SIG-M5 (cell line): ENCODE measurements at regions not wholly inside any gene's neighbourhood (a gene's known extent, or its start where the extent isn't known, plus 50 kb on each side); places are given as distances from the start of the nearest gene placed in this dataset.

Experiments used
- DNase-seq: peaks from one replicate; lab custom pipeline; 2025; lab: John Stamatoyannopoulos, UW

DNA sequence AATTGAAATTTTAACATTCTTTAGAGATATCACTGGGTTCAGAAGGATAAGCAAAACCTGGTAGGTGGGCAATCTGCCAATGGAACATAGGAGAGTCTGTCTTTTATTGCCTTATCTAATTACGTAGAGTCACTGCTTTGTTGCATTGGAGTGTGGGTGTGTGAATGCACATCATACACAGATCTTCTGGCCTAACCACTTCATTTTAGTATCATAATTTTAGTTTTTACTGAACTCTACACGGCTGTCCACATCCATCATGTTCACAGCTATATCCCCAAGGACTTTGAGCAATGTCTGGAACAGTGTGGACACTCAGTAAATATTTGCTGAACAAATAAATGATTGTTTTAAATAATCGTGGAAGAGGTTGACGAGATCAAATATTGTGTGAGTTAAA, 104.6 kb upstream of the AKIRIN2 start:
- no peak for DNase-seq

DNA sequence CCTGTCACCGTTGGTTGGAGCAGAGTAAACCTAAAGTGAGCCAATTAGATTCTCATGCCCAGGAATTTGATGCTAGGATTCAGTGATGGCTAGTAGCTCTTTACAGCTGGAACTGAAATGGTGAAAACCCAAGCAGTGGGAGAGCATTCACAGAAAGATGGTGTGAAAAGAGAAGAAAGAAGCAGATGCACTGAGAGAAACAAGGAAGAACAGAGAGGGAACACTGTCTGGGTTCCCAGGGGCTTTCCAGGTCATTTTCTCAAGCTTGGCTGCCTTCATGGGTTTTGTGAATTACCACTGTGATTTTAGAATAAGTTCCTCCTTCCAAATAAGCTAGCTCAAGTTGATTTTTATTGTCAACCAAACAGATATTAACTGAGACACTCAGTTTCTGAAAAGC, 104.1 kb upstream of the AKIRIN2 start:
- no peak for DNase-seq

DNA sequence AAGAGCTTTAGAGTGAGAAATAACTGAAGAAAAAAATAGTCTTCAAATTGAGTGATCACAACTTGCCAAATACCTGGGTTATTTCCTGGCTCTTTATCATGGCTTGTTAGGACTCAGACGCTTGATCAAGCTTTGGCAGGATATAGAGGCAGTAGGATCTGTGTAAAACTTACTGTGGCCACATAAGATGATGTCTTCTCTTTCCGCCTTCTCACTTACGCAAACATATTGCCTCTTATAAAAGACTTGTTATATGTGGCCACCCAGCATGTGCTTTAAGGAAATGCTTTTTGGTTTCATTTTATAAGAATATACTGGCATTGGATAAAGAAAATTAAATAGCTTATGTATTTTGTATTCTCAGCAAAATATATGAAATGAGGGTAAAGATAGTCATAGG, 101.8 kb upstream of the AKIRIN2 start:
- DNase-seq = no peak

DNA sequence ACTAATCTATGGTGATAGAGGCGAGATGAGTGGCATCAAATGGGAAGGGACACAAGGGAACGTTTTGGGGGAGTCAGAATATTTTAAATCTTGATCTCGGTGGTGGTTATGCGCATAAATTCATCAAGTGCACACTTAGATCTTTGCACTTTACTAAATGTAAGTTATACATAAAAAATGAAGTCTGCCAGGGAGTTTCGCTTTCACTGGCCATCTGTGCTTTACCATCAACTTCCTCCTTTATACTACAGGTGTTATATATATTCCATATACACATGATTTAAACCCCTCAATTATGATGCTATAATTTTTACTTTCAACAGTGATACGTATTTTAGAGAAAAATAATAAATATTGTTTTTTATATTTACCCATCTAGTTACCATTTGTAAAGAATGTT, 97.6 kb upstream of the AKIRIN2 start:
- no peak for DNase-seq

DNA sequence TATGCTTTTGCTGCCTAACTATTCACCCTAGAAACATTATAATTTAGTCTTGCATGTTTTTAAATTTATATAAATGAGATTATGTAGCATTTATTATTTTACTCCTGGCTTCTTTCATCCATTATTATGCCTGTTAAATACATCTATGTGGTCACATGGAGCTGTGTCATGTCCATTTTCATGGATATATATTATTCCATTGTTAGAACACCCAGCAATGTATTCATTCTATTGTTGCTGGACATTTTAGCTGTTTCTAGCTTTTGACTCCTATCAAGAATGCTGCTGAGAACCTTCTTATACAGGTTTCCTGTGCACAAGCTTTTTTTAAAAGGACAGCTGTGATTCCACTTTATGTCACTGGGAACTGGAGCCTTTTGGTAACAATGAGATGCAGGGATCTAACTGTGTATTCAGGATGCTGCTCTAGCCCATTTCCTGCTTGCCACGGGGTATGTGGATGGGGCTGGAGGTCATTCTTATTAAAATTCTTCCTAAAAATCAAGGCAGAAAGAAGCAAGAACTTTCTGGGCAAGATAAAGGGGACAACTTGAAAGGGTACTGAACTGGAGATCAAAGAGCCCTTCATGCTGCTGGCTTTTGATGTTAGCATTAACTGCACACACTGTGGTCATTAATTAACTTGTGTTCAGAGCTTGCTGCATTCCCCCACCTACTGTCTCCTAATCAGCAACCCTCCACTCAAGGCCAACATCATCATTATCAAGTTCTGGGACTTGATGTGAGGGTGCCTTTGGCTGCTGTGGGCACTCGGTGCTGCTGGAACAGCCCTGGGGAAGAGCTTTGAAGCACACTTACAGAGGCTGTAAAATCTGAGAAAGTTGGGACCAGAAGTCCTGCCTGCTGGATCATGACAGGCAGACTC, 96.6 kb upstream of the AKIRIN2 start:
- no peak for DNase-seq

DNA sequence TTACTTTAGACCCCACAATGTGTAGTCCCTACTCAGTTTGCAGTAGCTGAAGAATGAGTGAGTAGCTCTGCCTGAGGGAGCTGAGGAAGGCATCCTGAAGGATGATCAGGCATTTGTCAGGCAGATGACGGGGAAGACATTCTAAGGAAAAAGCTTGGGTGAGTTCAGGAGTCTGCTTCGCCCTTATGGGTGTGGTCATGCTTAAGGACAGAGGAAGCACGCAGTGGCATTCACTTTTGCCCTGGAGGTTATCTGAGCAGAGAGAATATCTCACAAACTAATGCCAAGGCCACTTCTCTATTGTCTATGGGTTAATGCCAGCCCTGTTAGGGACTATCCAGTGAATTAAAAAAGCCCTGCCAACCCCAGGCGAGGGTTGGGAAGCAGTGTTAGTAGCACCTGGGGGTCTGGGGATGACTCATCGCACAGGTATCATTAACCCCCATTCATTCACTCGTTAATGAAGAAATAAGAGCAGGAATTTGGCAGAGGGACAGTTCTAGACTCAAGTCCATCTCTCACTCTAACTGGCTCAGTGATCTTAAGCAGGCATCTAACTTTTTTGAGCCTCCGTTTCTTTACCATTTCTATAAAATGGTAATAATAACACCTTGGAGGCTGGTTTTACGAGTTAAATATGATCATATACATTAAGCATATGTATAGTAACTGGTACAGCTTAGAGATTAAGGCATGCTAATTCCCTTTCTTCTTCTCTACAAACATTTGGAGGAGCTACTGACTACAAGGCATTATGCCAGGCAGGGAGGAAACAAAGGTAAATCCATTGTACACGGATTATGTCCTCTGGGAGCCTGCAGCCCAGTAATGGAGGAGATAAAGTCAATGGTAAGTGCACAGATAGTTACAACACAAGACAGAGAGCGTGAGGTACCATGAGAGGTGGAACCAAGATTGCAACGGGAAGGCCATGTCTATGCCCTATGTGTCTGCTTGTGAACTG, 93.2 kb upstream of the AKIRIN2 start:
- no peak for DNase-seq

DNA sequence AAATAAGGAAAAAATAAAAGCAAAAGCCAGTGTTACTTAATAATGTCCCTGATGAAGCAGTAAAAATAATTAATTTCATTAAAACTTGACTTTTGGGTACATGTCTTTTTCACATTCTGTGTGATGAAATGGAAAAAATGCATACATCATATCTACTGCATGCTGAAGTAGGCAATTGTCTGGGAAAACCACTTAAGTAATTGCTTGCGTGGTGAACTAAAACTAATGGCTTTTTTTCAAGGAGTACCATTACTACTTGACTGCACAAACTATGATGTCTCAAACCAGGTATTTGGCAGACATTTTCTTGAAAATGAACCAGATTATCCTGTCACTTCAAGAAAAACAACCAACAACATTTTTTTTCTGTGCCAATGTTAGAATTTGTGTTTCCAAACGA, 91.3 kb upstream of the AKIRIN2 start:
- no peak for DNase-seq

DNA sequence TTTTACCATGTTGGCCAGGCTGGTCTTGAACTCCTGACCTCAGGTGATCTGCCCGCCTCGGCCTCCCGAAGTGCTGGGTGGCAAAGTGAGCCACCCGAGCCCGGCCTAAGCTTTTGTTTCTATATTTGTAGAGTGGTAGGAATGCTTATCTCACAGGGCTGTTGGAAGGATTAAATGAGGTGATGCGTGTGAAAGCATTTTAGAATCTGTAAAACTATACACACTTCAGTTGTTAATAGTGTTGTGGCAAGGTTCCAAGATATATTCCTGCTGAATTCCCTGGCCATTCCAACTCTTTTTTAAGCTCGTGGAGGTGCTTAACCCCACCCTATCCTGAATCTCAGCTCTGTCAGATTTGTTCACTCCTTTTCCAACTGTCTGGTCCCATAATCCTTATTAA, 89.9 kb upstream of the AKIRIN2 start:
- DNase-seq = no peak

DNA sequence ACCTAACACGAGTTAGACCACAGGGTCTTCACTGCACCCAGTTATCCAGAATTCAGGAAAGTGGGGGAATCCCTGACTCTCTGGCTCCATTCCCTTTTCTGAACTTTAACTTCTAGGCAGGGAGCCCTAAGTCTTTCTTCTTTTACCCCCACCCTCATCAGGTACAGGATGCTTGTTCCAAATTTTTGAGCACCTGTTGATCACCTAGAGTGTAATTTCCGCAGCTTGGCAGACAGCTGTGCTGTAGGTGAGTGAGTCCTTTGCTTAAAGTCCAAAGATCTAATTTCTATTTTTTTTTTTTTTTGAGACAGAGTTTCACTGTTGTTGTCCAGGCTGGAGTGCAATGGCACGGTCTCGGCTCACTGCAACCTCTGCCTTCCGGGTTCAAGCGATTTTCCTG, 89.5 kb upstream of the AKIRIN2 start:
- no peak for DNase-seq

DNA sequence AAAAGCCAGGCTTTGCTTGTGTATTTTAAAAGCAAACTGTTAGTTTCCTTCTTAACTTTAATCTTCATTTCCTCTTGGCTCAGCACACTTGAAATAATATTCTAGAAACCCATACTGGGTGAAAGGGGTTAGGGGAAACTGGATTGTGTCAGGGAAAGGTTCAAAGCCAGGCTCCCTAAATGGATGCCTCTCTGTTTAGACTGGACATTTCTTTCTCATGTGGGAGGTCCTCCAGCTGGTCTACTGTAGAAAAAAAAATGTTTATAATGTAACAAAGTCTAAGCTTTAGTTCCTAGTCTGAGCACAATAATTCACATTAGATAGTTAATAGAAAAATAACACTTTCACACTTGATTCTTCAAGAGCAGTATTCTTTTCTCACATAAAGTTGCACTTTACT, 89.0 kb upstream of the AKIRIN2 start:
- no peak for DNase-seq

DNA sequence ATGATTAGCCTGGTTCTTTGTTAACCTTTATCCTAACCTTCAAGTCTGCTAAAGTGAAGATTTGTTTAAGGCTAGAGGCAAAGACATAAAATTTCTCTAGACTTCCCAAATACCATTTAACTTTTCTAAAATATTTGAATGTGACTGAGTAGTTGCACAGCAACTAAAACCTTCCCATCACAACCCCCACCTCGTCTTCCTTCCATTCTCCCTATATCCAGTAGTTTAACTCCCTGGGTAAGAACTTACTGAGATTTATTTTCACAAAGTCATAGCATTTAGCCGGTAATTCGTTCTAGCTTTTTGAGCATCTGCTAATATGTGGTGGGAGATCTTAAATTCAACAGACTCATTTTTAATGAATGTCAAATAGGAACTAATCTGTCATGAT, 87.9 kb upstream of the AKIRIN2 start:
- no peak for DNase-seq

DNA sequence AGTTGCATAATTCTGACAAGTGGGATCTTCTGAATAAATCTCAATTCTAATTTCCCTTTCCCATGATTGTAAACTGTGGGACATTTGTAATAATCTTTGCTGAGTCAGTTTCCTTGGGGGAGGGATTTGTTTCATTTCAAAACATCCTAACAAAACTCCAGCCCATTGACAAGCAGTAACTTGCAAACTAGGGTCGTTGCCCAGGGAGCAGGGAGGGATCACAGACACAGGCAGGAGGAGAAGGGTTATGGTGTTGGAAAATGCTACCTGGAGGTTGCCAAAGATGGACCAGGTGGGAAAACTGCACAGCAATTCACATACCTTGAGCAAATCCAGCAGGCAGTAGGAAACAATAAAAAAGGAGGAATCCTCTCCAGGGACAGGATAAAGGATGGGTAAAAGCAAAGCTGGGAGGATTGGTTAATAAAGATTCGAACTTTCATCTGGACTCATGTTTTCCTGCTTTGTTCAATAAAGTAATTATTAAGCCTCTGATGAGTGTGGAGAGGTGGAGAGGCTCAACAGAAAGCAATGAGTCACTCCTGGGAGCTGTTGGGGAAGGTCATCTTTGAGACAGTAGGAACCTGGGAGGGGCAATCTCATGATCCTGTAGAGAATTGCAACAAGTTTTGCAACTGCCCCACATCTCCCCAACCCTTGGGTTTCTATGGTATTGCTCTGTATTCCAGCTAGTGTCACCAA, 87.3 kb upstream of the AKIRIN2 start:
- peak; percentile 11 for DNase-seq

DNA sequence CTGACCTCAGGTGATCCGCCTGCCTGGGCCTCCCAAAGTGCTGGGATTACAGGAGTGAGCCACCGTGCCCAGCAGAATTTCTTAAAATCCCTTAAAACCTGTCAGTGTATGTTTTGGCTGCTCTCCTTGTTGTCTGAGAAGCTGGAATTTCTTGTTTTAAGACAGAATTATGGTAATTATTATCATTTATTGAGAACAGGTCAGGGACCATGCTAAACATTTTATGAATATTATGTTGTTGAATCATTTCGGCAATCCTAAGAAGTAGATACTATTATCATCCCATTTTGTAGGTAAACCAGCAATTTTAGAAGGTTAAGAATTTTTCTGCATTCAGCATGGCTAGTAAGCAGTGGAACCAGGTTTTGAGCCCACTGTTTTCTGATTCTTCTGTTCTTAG, 86.1 kb upstream of the AKIRIN2 start:
- DNase-seq = no peak

DNA sequence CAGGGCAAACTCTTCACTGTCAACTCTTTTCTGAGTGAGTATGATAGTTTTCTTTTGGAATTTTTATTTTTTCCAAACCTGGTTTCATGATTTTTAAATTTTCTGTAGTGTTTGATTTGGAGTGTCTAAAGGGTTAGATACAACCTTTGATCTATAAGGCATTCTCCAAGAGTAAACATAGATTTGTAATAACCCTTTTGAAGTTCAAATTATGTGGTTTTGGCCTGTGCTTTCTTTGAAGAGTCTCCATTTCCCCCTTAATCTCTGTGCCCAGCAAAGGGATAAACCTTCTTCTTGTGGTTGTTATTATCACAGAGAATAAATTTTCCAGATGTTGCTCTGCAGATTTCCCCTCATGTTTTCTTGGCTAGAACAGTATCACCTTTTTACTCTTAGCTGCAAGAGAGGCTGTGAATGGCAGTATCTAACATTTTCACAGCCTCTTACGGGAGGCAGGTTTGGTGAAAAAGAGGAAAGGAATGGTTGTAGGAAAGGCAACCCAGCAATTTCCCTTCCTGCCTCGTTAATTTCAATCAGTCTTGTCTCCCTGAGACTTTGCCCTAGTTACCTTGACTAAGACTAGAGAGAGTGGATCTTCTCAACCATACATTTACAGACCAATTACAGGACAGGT, 83.3 kb upstream of the AKIRIN2 start:
- no peak for DNase-seq

DNA sequence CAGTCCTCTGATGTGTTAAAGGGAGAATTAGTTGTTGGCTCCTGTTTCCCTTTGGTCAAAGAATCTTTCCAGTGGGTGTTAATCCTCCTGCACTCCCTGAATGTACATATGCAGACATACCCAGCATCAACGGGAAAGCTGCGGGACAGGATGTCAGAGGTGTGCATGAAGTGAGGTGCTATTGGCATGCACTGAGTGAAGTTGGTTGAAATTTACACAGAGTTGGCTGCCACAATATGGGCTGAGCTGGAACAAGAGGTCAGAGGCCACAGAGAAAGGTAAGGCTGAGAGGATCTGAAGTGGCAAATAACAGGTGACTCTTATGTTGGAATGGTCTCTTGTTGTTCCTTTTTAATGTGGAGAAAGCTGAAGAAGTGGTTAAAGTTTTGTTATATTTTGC, 82.7 kb upstream of the AKIRIN2 start:
- DNase-seq = no peak

DNA sequence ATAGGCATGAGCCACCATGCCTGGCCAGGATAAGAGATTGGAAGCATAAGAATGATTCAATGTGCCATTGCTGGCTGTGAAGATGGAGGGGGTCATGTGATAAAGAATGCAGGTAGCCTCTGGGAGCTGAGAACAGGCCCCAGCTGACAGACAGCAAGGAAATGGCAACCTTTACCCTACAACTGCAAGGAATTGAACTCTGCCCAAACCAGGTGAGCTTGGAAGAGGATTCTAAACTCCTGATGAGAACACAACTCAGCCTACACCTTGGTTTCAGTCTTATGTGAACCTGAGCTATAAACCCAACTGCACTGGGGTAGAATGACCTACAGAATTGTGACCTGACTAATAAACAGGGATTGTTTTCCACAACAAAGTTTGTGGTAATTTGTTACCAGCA, 82.0 kb upstream of the AKIRIN2 start:
- DNase-seq = no peak

DNA sequence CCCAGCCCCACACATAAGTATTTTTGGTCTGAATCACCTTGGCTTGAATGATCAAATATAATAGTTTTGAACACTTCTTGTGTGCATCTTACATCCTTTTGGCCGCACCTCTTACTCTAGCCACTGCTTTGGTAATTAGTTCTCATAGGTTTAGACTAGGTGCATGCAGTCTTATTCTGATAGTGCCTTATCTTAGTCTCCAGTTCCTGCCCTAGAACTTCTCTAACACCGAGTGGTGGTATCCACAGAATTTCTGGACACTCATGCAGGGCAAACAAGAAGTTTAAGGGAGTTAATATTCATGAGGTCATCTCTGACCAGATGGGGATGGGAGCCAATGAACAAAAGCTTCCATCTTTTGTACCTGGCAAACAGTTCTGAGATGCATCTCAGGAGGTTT, 77.5 kb upstream of the AKIRIN2 start:
- DNase-seq = no peak

DNA sequence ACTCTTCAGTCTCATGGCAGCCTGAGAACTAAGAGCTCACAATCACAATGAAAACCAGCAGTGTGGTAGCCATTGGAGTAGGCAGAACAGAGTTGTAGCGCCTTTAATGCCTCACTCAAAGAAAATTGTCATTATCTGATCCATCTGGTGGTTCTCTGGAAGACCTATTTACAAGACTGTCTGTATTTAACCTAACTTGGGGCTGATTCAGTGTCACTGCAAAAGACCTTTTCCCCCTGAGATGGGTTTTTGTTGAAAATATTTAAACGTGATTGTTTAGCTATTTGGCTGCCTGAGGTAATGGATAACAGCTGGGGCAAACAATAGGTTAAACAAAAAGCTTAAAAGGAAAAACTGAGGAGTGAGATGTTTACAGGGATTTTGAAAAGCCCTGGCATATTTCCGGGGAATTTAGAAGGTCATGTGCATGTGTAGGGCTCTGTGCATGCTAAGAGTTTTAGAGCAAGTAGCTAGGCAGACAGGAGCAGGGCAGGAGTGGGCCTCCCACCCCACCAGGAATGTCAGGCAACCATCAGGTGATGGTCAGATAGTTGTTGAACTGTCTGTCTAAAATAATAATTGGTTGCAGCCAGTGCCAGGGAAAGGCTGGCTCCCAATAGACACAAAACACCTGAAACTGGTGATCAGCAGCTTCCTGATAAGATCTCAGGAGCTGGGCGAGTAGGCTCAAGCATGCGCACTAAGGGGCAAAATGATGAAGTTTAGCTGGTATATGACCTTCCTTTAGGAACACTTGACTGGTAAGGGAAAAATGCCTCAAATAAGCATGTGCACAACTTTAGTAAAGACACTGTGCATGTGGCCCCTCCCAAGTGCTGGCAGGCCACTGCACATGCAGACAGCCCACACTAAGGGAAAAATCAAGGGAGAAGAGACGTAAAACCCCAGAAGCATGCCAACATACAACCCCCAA, 70.8 kb upstream of the AKIRIN2 start:
- no peak for DNase-seq

DNA sequence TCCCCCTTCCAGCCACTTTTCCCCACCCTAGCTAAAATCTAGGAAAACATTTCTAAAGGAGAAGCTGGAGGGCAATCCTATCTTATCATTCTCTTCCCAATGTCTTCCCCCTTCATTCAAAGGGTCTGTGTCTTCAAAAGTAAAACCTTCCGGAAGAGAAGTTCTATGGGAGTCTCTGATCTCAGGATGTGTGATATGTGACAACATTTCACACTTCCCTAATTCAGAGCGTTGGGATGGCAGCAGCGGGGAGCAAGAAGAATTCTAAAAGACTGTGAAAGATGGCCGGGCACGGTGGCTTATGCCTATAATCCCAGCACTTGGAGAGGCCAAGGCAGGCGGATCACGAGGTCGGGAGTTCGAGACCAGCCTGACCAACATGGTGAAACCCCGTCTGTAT, 65.4 kb upstream of the AKIRIN2 start:
- no peak for DNase-seq

DNA sequence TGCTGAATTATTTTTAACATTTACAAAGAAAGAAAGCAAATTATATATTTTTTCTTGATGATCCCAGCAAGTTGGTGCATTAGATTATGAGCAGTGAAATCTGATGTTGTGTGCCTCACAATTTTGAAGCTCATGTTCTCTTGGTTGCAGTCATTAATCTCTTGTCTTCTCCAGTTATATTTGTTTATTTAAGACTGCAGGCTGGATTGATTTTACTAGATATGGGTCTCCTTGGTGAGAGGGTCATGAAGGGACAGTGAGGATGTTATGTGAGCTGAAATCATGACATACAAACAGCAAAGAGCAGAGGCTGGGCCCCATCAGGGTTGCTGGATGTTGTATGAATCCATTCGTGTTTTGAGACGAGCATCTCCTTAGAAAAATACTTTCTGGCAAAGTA, 64.2 kb upstream of the AKIRIN2 start:
- DNase-seq = no peak

DNA sequence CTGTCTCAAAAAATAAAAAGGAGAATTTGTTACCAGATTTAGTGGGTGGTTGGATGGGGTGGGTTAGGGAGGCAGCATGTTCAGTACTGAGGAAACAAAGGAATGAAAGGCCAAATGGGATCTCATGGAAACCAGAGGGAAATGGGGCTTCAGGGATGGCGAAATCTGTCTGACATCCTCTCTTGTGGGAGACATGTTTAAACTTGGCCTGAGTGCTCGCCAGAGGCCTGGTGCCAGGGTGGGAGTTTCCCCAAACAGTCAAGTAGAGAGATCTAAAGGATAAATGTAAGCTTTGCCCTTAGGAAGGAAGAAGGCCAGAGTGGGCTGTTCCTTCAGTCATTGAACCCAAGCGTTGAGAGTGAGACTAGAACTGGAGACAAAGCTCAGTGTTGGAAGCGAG, 61.9 kb upstream of the AKIRIN2 start:
- no peak for DNase-seq
